IPS-15b (cell line): ENCODE measurements at regions not wholly inside any gene's neighbourhood (a gene's known extent, or its start where the extent isn't known, plus 50 kb on each side); places are given as distances from the start of the nearest gene placed in this dataset.
"Not testable (repeated sequence)": the region's sequence is repeated elsewhere in the genome, so short reads cannot be mapped to it uniquely, and the experiment has no call there.

Source experiments
- H3K27me3 ChIP-seq: one replicate; pipeline ENCODE4 v1.6.1; 2013; ENCODE audit warnings: low read length; ENCODE audit not compliant: control insufficient read depth, insufficient read depth
- H3K36me3 ChIP-seq: one replicate; pipeline ENCODE4 v1.6.1; 2013; ENCODE audit warnings: low read length; ENCODE audit not compliant: control insufficient read depth, insufficient read depth
- H3K4me1 ChIP-seq: one replicate; pipeline ENCODE4 v1.6.1; 2013; ENCODE audit warnings: mild to moderate bottlenecking, low read length; ENCODE audit not compliant: control insufficient read depth, insufficient read depth
- H3K4me3 ChIP-seq: one replicate; pipeline ENCODE4 v1.5.1; 2013; ENCODE audit warnings: low read depth, low read length
- H3K9ac ChIP-seq: one replicate; pipeline ENCODE4 v1.6.1; 2013; ENCODE audit warnings: low read depth, mild to moderate bottlenecking, low read length
- H3K9me3 ChIP-seq: one replicate; pipeline ENCODE4 v1.6.1; 2013; ENCODE audit warnings: mild to moderate bottlenecking, low read length; ENCODE audit not compliant: control insufficient read depth, insufficient read depth

- H3K4me3 ChIP-seq = no peak overlapping the region
- H3K9me3 ChIP-seq = no peaks in the 10 kb centered on the region
- no peaks in the 10 kb centered on the region for H3K36me3 ChIP-seq
- no peaks in the 10 kb centered on the region for H3K27me3 ChIP-seq
- peaks cover 7% of the 10 kb centered on the region for H3K4me1 ChIP-seq
- no peak overlapping the region for H3K9ac ChIP-seq
Measured at GRCh38 chr6:134634966-134635365, 314.9 kb downstream of the ALDH8A1 start.

- Histone ChIP-seq H3K9me3 (no peaks in the 10 kb centered on the region), H3K9ac (no peak overlapping the region), H3K27me3 (no peaks in the 10 kb centered on the region), H3K4me3 (no peak overlapping the region), H3K36me3 (no peaks in the 10 kb centered on the region), H3K4me1 (peaks cover 7% of the 10 kb centered on the region)
Measured at GRCh38 chr6:134634466-134634865, 315.4 kb downstream of the ALDH8A1 start.

GRCh38 chr6:134632982-134633940 is 315.3 kb upstream of the SGK1 start:
- H3K9ac ChIP-seq, H3K9me3 ChIP-seq, H3K27me3 ChIP-seq, H3K36me3 ChIP-seq, H3K4me3 ChIP-seq, H3K4me1 ChIP-seq: not testable (repeated sequence)

GRCh38 chr6:134632024-134632423 is 314.1 kb upstream of the SGK1 start:
- H3K9ac ChIP-seq = no peak overlapping the region
- no peak overlapping the region for H3K4me3 ChIP-seq
- no peaks in the 10 kb centered on the region for H3K4me1 ChIP-seq
- no peaks in the 10 kb centered on the region for H3K9me3 ChIP-seq
- no peaks in the 10 kb centered on the region for H3K36me3 ChIP-seq
- H3K27me3 ChIP-seq = no peaks in the 10 kb centered on the region

GRCh38 chr6:134631398-134631924 is 313.5 kb upstream of the SGK1 start:
- Histone ChIP-seq H3K4me1 (no peaks in the 10 kb centered on the region), H3K9ac (no peak overlapping the region), H3K4me3 (no peak overlapping the region), H3K27me3 (no peaks in the 10 kb centered on the region), H3K36me3 (no peaks in the 10 kb centered on the region), H3K9me3 (no peaks in the 10 kb centered on the region)

GRCh38 chr6:134630508-134631121 is 312.7 kb upstream of the SGK1 start:
- Histone ChIP-seq H3K9ac (no peak overlapping the region), H3K4me3 (no peak overlapping the region), H3K36me3 (no peaks in the 10 kb centered on the region), H3K4me1 (no peaks in the 10 kb centered on the region), H3K27me3 (no peaks in the 10 kb centered on the region), H3K9me3 (no peaks in the 10 kb centered on the region)

GRCh38 chr6:134628154-134628553 is 310.2 kb upstream of the SGK1 start:
- H3K4me3 ChIP-seq = no peak overlapping the region
- H3K9me3 ChIP-seq = no peaks in the 10 kb centered on the region
- no peaks in the 10 kb centered on the region for H3K4me1 ChIP-seq
- no peaks in the 10 kb centered on the region for H3K36me3 ChIP-seq
- H3K9ac ChIP-seq = no peak overlapping the region
- no peaks in the 10 kb centered on the region for H3K27me3 ChIP-seq

GRCh38 chr6:134627707-134628106 is 309.8 kb upstream of the SGK1 start:
- no peaks in the 10 kb centered on the region for H3K36me3 ChIP-seq
- H3K4me1 ChIP-seq = no peaks in the 10 kb centered on the region
- no peaks in the 10 kb centered on the region for H3K9me3 ChIP-seq
- no peak overlapping the region for H3K9ac ChIP-seq
- no peaks in the 10 kb centered on the region for H3K27me3 ChIP-seq
- no peak overlapping the region for H3K4me3 ChIP-seq

GRCh38 chr6:134626589-134626988 is 308.7 kb upstream of the SGK1 start:
- Histone ChIP-seq H3K27me3 (no peaks in the 10 kb centered on the region), H3K4me1 (no peaks in the 10 kb centered on the region), H3K4me3 (no peak overlapping the region), H3K9me3 (no peaks in the 10 kb centered on the region), H3K36me3 (no peaks in the 10 kb centered on the region), H3K9ac (no peak overlapping the region)

- no peaks in the 10 kb centered on the region for H3K27me3 ChIP-seq
- no peak overlapping the region for H3K9ac ChIP-seq
- no peak overlapping the region for H3K4me3 ChIP-seq
- no peaks in the 10 kb centered on the region for H3K9me3 ChIP-seq
- H3K4me1 ChIP-seq = no peaks in the 10 kb centered on the region
- H3K36me3 ChIP-seq = no peaks in the 10 kb centered on the region
Measured at GRCh38 chr6:134626086-134626485, 308.2 kb upstream of the SGK1 start.

GRCh38 chr6:134624781-134625180 is 306.9 kb upstream of the SGK1 start:
- Histone ChIP-seq H3K4me1 (no peaks in the 10 kb centered on the region), H3K4me3 (no peak overlapping the region), H3K27me3 (no peaks in the 10 kb centered on the region), H3K9me3 (no peaks in the 10 kb centered on the region), H3K36me3 (no peaks in the 10 kb centered on the region), H3K9ac (no peak overlapping the region)

GRCh38 chr6:134623401-134623800 is 305.5 kb upstream of the SGK1 start:
- H3K4me1 ChIP-seq = no peaks in the 10 kb centered on the region
- H3K9ac ChIP-seq = no peak overlapping the region
- no peaks in the 10 kb centered on the region for H3K27me3 ChIP-seq
- H3K36me3 ChIP-seq = no peaks in the 10 kb centered on the region
- H3K4me3 ChIP-seq = no peak overlapping the region
- H3K9me3 ChIP-seq = no peaks in the 10 kb centered on the region
